HepG2 (cell line): ENCODE measurements at regions not wholly inside any gene's neighbourhood (a gene's known extent, or its start where the extent isn't known, plus 50 kb on each side); places are given as distances from the start of the nearest gene placed in this dataset.

Experiments
- ATAC-seq: fragments of 200-7000 bp; cut with Tn5 transposase; 3 replicates; pipeline ENCODE4 v1.9.1; 2020; ENCODE audit warnings: mild to moderate bottlenecking, moderate library complexity
- BruUV-seq: library from RNA; stranded (reverse); fragments of 400-500 nt; replicated peaks from 2 replicates; lab custom pipeline; 2021; lab: Mats Ljungman, UMichigan
- CTCF ChIA-PET: fragments of 300-600 bp; formaldehyde crosslinking; extraction: SDS; loops from one replicate; lab custom pipeline; 2021; ENCODE audit warnings: low total read pairs, inconsistent platforms, low intra/inter-chr PET ratio; lab: Yijun Ruan, JAX
- POLR2A ChIA-PET: fragments of 350-600 bp; sonication (Branson Sonifier 250); formaldehyde crosslinking; loops from one replicate; lab custom pipeline; 2020; ENCODE audit warnings: antibody characterized with exemption, inconsistent platforms; lab: Yijun Ruan, JAX
- DNase-seq: peaks from one replicate; pipeline ENCODE4 v3.0.0-alpha.2; 2015; ENCODE audit warnings: low spot score
- FAIRE-seq: peaks from 3 replicates; lab custom pipeline; 2011; peaks lifted over from hg19 to GRCh38; lab: Jason Lieb, UNC
- H2AFZ ChIP-seq: one replicate; pipeline ENCODE4 v1.6.1; 2011; ENCODE audit warnings: low read length, inconsistent platforms
- H3K27ac ChIP-seq: fragments of 300-600 bp; 3 replicates; pipeline ENCODE4 v1.8.0; 2011; ENCODE audit warnings: mixed run types, mild to moderate bottlenecking, mixed read lengths, low read length, inconsistent platforms; ENCODE audit not compliant: insufficient read depth; ENCODE audit errors: extremely low read length
- H3K27me3 ChIP-seq, 2 experiments: fragments of 200-600 bp in 1 of 2; 2 replicates in 1 of 2; 3 replicates in 1 of 2; pipeline versions ENCODE4 v1.6.0 to v1.8.0; 2011; ENCODE audit warnings: low read length in 2 of 2, mild to moderate bottlenecking in 2 of 2, moderate library complexity in 2 of 2, inconsistent platforms in 1 of 2; ENCODE audit not compliant: insufficient read depth in 2 of 2, control insufficient read depth in 1 of 2
- H3K36me3 ChIP-seq, 2 experiments: fragments of 200-600 bp in 1 of 2; replicated peaks in 1 of 2; 2 replicates in 1 of 2; 3 replicates in 1 of 2; pipeline versions ENCODE4 v1.5.1 to v1.8.0; 2011; ENCODE audit warnings: low read length in 2 of 2, inconsistent platforms in 1 of 2; ENCODE audit not compliant: insufficient read depth in 2 of 2, control insufficient read depth in 1 of 2
- H3K4me1 ChIP-seq: 2 replicates; pipeline ENCODE4 v1.5.1; 2012; ENCODE audit warnings: low read length, inconsistent platforms; ENCODE audit not compliant: insufficient read depth
- H3K4me2 ChIP-seq: 2 replicates; pipeline ENCODE4 v1.6.0; 2011; ENCODE audit warnings: low read depth, low read length, inconsistent platforms
- H3K4me3 ChIP-seq, 3 experiments: fragments of 200-600 bp in 1 of 3; sonication (generic), shearing (Covaris generic) in 1 of 3; replicated peaks in 1 of 3; 2 replicates each; pipeline ENCODE4 v1.5.1; 2011 to 2016; ENCODE audit warnings: low read length in 3 of 3, inconsistent platforms in 2 of 3, low read depth in 2 of 3, mild to moderate bottlenecking in 2 of 3, control low read depth in 1 of 3, mixed read lengths in 1 of 3; ENCODE audit not compliant: insufficient read depth in 1 of 3
- H3K79me2 ChIP-seq: one replicate; pipeline ENCODE4 v1.6.1; 2011; ENCODE audit warnings: low read length, inconsistent platforms; ENCODE audit not compliant: insufficient read depth
- H3K9ac ChIP-seq: 2 replicates; pipeline ENCODE4 v1.6.0; 2011; ENCODE audit warnings: mild to moderate bottlenecking, low read depth, low read length, inconsistent platforms; ENCODE audit not compliant: insufficient read depth
- H3K9me3 ChIP-seq: 2 replicates; pipeline ENCODE4 v1.5.1; 2012; ENCODE audit warnings: mild to moderate bottlenecking, low read length
- H4K20me1 ChIP-seq: 2 replicates; pipeline ENCODE4 v1.6.0; 2011; ENCODE audit warnings: inconsistent platforms, mild to moderate bottlenecking, low read length, moderate library complexity; ENCODE audit not compliant: insufficient read depth
- CC2D1A ChIP-seq: sonication (generic); formaldehyde crosslinking; IDR thresholded peaks from 2 replicates; pipeline ENCODE4 v1.8.1; 2023; ENCODE audit warnings: mild to moderate bottlenecking, missing genetic modification reagents
- FOXC1 ChIP-seq: sonication (generic); formaldehyde crosslinking; IDR thresholded peaks from 2 replicates; pipeline ENCODE4 v1.8.0; 2022; ENCODE audit warnings: mild to moderate bottlenecking, missing genetic modification reagents, borderline replicate concordance
- GMEB2 ChIP-seq: IDR thresholded peaks from 2 replicates; pipeline ENCODE4 v1.6.1; 2016; ENCODE audit warnings: missing biosample characterization, missing genetic modification reagents, low read depth
- MLXIP ChIP-seq: sonication (generic); formaldehyde crosslinking; IDR thresholded peaks from 2 replicates; pipeline ENCODE4 v1.9.0; 2021; ENCODE audit warnings: missing genetic modification reagents, borderline replicate concordance
- SKIL ChIP-seq: sonication (generic); formaldehyde crosslinking; IDR thresholded peaks from 2 replicates; pipeline ENCODE4 v1.8.0; 2022; ENCODE audit warnings: missing genetic modification reagents, mild to moderate bottlenecking, moderate library complexity, borderline replicate concordance
- ZNF24 ChIP-seq: fragments of 450-650 bp; IDR thresholded peaks from 2 replicates; pipeline ENCODE4 v1.6.1; 2017; ENCODE audit warnings: antibody characterized with exemption, mild to moderate bottlenecking
- ZNF839 ChIP-seq: sonication (generic); formaldehyde crosslinking; IDR thresholded peaks from 2 replicates; pipeline ENCODE4 v1.4.0; 2020; ENCODE audit warnings: missing genetic modification reagents, mild to moderate bottlenecking, borderline replicate concordance
- WGBS: methylation state at CpG from one replicate; pipeline ENCODE4 v1.1.6; 2017; ENCODE audit warnings: low lambda C conversion rate; 5-methylcytosine and 5-hydroxymethylcytosine counted together
- in situ Hi-C: cut with HindIII; loops from 2 replicates; pipeline ENCODE4 v1.10.0; 2017; ENCODE audit warnings: low pct_unique_long_range_greater_than_20kb; ENCODE audit not compliant: extremely low pct_ligation_motif_present
- intact Hi-C: fragments of 100-400 bp; cut with micrococcal nuclease; formaldehyde crosslinking; loops from one replicate; pipeline ENCODE4 v1.10.0; 2022; ENCODE audit not compliant: unreplicated experiment

GRCh38 chr7:25786936-25787335 is 365.1 kb upstream of the NFE2L3 start:
- no peak for FAIRE-seq
- TF ChIP-seq CC2D1A (CRISPR knock-in tag) (no peak), MLXIP (CRISPR knock-in tag) (no peak), ZNF839 (no peak), SKIL (no peak), GMEB2 (CRISPR knock-in tag) (no peak), ZNF24 (no peak), FOXC1 (CRISPR knock-in tag) (no peak)
- BruUV-seq, result no TSS peak

More at GRCh38 chr7:25786936-25787335, 365.1 kb upstream of the NFE2L3 start:
- in situ Hi-C loops, result no loop called here
- Histone ChIP-seq H2AFZ (no peak overlapping the region), H3K27ac (no peak overlapping the region), H3K9me3 (no peaks in the 10 kb centered on the region), H3K9ac (no peak overlapping the region), H3K27me3 (peaks cover 0 to 9% of the 10 kb centered on the region in 2 experiments; a peak in 1 of 5 replicates), H3K79me2 (no peaks in the 10 kb centered on the region), H3K4me3 (no peak overlapping the region), H3K36me3 (no peaks in the 10 kb centered on the region), H3K4me2 (no peak overlapping the region), H4K20me1 (no peaks in the 10 kb centered on the region), H3K4me1 (no peaks in the 10 kb centered on the region)
- ChIA-PET POLR2A (no interaction called here), CTCF (no interaction called here)
- DNase-seq (no peak), ATAC-seq (no peak)
- WGBS, result 0% methylated on average over 1 of the region's 1 CpG
- intact Hi-C loops, result no loop called here
